PC-3 (cell line): ENCODE measurements at regions not wholly inside any gene's neighbourhood (a gene's known extent, or its start where the extent isn't known, plus 50 kb on each side); places are given as distances from the start of the nearest gene placed in this dataset.

Source experiments
- CTCF ChIP-seq: fragments of 300-600 bp; sonication (generic); conservative IDR thresholded peaks from 2 replicates; pipeline ENCODE4 v1.5.1; 2017; ENCODE audit warnings: antibody characterized with exemption, low read depth, mild to moderate bottlenecking, low read length
- EZH2 ChIP-seq: fragments of 300-600 bp; sonication (generic); IDR thresholded peaks from one replicate; pipeline ENCODE4 v1.6.1; 2017; ENCODE audit warnings: antibody characterized with exemption, mild to moderate bottlenecking, low read length; ENCODE audit not compliant: unreplicated experiment

- TF ChIP-seq CTCF (no peak), EZH2 (no peak)
Measured at GRCh38 chr1:199901341-199901740, 126.2 kb upstream of the NR5A2 start.
